ENCODE measurements at regions not wholly inside any gene's neighbourhood (a gene's known extent, or its start where the extent isn't known, plus 50 kb on each side); places are given as distances from the start of the nearest gene placed in this dataset.
"Not testable (repeated sequence)": the region's sequence is repeated elsewhere in the genome, so short reads cannot be mapped to it uniquely, and the experiment has no call there.

DNA sequence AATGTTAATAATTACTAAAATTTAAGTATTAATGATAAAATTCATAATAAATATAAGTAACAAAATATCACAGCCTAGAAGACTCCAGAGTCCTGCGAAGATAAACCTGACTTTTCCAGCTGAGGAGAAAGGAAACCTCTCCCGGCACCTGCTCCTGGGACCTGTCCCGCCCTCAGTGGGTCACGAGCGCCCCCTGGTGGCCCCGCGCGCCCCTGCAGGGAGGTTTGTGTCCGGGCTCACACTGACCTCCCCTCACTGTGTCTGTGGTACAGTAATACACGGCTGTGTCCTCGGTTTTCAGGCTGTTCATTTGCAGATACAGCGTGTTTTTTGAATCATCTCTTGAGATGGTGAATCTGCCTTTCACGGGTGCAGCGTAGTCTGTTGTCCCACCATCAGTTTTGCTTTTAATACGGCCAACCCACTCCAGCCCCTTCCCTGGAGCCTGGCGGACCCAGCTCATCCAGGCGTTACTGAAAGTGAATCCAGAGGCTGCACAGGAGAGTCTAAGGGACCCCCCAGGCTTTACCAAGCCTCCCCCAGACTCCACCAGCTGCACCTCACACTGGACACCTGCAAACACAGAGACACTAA lies 627.1 kb downstream of the TMEM121 start:
- H3K27ac ChIP-seq; intact Hi-C loops (cut with DNase I); H3K4me3 ChIP-seq (replicated peaks in 1 of 3); H3K27me3 ChIP-seq; H3K9me3 ChIP-seq; H3K36me3 ChIP-seq; H3K4me1 ChIP-seq: not testable (repeated sequence)
- DNase-seq = peak; percentile 55 to 71
- WGBS, 2 donors = 23 to 28% methylated on average over 17 of the region's 17 CpGs
- peak; percentile 32 to 97 (median 72) for TF ChIP-seq CTCF (IDR thresholded peaks at IDR 0.05)

DNA sequence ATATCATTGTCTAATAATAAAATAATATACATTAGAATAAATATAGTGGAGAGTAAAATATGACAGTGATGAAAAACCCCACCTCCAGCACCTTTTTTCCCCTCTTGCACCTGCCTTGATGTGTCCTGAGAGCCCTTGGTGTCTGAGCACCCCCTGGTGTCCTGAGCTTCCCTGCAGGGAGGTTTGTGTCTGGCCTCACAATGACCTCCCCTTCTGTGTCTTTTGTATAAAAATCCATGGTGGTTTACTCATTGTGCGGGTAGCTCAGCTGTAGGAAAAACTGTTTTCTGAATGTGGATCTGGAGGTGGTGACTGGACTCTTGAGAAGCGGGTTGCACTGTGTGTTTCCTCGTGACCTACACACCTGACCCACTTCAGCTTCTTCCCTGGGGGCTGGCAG lies 636.9 kb downstream of the TMEM121 start:
- no peaks in the 10 kb centered on the region for H3K9me3 ChIP-seq
- H3K27ac ChIP-seq = no peak overlapping the region
- intact Hi-C loops (cut with DNase I) = no loop called here
- H3K4me3 ChIP-seq (replicated peaks in 1 of 3) = no peak overlapping the region
- no peaks in the 10 kb centered on the region for H3K27me3 ChIP-seq
- no peaks in the 10 kb centered on the region for H3K36me3 ChIP-seq
- TF ChIP-seq POLR2A (IDR thresholded peaks at IDR 0.05) = no peak
- TF ChIP-seq CTCF (IDR thresholded peaks at IDR 0.05) = no peak
- 48 to 68% methylated on average over 3 of the region's 3 CpGs for WGBS, 2 donors
- DNase-seq = no peak
- no peaks in the 10 kb centered on the region for H3K4me1 ChIP-seq

- WGBS, 2 donors = 49 to 64% methylated on average over 3 of the region's 3 CpGs
- H3K36me3 ChIP-seq; H3K27ac ChIP-seq; DNase-seq; H3K27me3 ChIP-seq; H3K4me1 ChIP-seq; H3K4me3 ChIP-seq (replicated peaks in 1 of 3); intact Hi-C loops (cut with DNase I); H3K9me3 ChIP-seq: not testable (repeated sequence)
Observed at GRCh38 chr14:106163812-106164211, 637.4 kb downstream of the TMEM121 start.

- no peak overlapping the region for H3K4me3 ChIP-seq (replicated peaks in 1 of 3)
- intact Hi-C loops (cut with DNase I) = no loop called here
- no peaks in the 10 kb centered on the region for H3K27me3 ChIP-seq
- no peaks in the 10 kb centered on the region for H3K36me3 ChIP-seq
- DNase-seq = no peak
- no peaks in the 10 kb centered on the region for H3K4me1 ChIP-seq
- no peak overlapping the region for H3K27ac ChIP-seq
- no peaks in the 10 kb centered on the region for H3K9me3 ChIP-seq
- WGBS, 2 donors = 67 to 69% methylated on average over 3 of the region's 3 CpGs
- TF ChIP-seq POLR2A (IDR thresholded peaks at IDR 0.05) (no peak), CTCF (IDR thresholded peaks at IDR 0.05) (no peak)
Observed at GRCh38 chr14:106166232-106166631, 639.8 kb downstream of the TMEM121 start.

- Histone ChIP-seq H3K27me3 (no peaks in the 10 kb centered on the region), H3K36me3 (no peaks in the 10 kb centered on the region), H3K4me3 (replicated peaks in 1 of 3) (no peak overlapping the region), H3K9me3 (no peaks in the 10 kb centered on the region), H3K27ac (no peak overlapping the region), H3K4me1 (no peaks in the 10 kb centered on the region)
- intact Hi-C loops (cut with DNase I) = no loop called here
- TF ChIP-seq CTCF (IDR thresholded peaks at IDR 0.05) (no peak), POLR2A (IDR thresholded peaks at IDR 0.05) (no peak)
- no peak for DNase-seq
- 54 to 62% methylated on average over 10 of the region's 10 CpGs for WGBS, 2 donors
Observed at GRCh38 chr14:106166650-106167204, 640.3 kb downstream of the TMEM121 start.
